A673 (cell line): ENCODE measurements at regions not wholly inside any gene's neighbourhood (a gene's known extent, or its start where the extent isn't known, plus 50 kb on each side); places are given as distances from the start of the nearest gene placed in this dataset.

ENCODE experiments used
- BruUV-seq: library from RNA; stranded (reverse); fragments of 400-500 nt; replicated peaks from 2 replicates; lab custom pipeline; 2021; lab: Mats Ljungman, UMichigan
- CTCF ChIA-PET: fragments of 300-600 bp; sonication (Branson Sonifier 250); formaldehyde crosslinking; loops from one replicate; lab custom pipeline; 2022; ENCODE audit warnings: antibody characterized with exemption; lab: Charles Lee
- POLR2A ChIA-PET: fragments of 300-600 bp; sonication (Branson Sonifier 250); formaldehyde crosslinking; loops from one replicate; lab custom pipeline; 2022; ENCODE audit warnings: antibody characterized with exemption; ENCODE audit not compliant: low non-redundant PET; lab: Charles Lee
- DNase-seq: peaks from one replicate; pipeline ENCODE4 v3.0.0-alpha.2; 2015; ENCODE audit warnings: low spot score
- H3K27ac ChIP-seq: fragments of 200-600 bp; sonication (generic); 2 replicates; pipeline ENCODE4 v1.5.1; 2016; ENCODE audit warnings: mixed run types, low read depth, mild to moderate bottlenecking, mixed read lengths, antibody characterized with exemption, low read length; ENCODE audit not compliant: poor library complexity, severe bottlenecking
- H3K27me3 ChIP-seq: fragments of 200-600 bp; sonication (generic); replicated peaks from 2 replicates; pipeline ENCODE4 v1.6.1; 2017; ENCODE audit warnings: mixed run types, low read depth, mild to moderate bottlenecking, mixed read lengths, antibody characterized with exemption, low read length; ENCODE audit not compliant: insufficient read depth, poor library complexity
- H3K36me3 ChIP-seq: fragments of 200-600 bp; sonication (generic); 2 replicates; pipeline ENCODE4 v1.6.1; 2016; ENCODE audit warnings: mixed run types, mild to moderate bottlenecking, mixed read lengths, antibody characterized with exemption, low read length; ENCODE audit not compliant: insufficient read depth, poor library complexity, severe bottlenecking
- H3K4me1 ChIP-seq: fragments of 200-600 bp; sonication (generic); 2 replicates; pipeline ENCODE4 v1.6.1; 2017; ENCODE audit warnings: mixed run types, mild to moderate bottlenecking, mixed read lengths, antibody characterized with exemption, low read length; ENCODE audit not compliant: insufficient read depth, poor library complexity, severe bottlenecking
- H3K4me3 ChIP-seq: fragments of 200-600 bp; sonication (generic); 2 replicates; pipeline ENCODE4 v1.5.1; 2016; ENCODE audit warnings: low read depth, mixed run types, mild to moderate bottlenecking, mixed read lengths, low read length; ENCODE audit not compliant: poor library complexity, severe bottlenecking
- H3K9me3 ChIP-seq: fragments of 200-600 bp; sonication (generic); 2 replicates; pipeline ENCODE4 v1.6.1; 2016; ENCODE audit warnings: mixed run types, low read depth, mild to moderate bottlenecking, mixed read lengths, antibody characterized with exemption, low read length; ENCODE audit not compliant: poor library complexity, severe bottlenecking
- CTCF ChIP-seq: fragments of 300-800, 200-600 bp; sonication (generic); conservative IDR thresholded peaks from 2 replicates; pipeline ENCODE4 v1.5.1; 2017; ENCODE audit warnings: low read depth, mild to moderate bottlenecking, antibody characterized with exemption, low read length, moderate library complexity, mixed read lengths
- EZH2 ChIP-seq: fragments of 200-600 bp; sonication (generic); IDR thresholded peaks from 2 replicates; pipeline ENCODE4 v1.6.1; 2017; ENCODE audit warnings: borderline replicate concordance, low read depth, mild to moderate bottlenecking, mixed read lengths, antibody characterized with exemption, low read length; ENCODE audit not compliant: poor library complexity, severe bottlenecking
- intact Hi-C: fragments of 100-400 bp; cut with micrococcal nuclease; formaldehyde crosslinking; loops from one replicate; pipeline ENCODE4 v1.10.0; 2022; ENCODE audit not compliant: unreplicated experiment

- no peaks in the 10 kb centered on the region for H3K27me3 ChIP-seq
- peaks cover 7% of the 10 kb centered on the region for H3K9me3 ChIP-seq
- no TSS peak for BruUV-seq
- intact Hi-C loops, result no loop called here
- CTCF ChIA-PET, result no interaction called here
- POLR2A ChIA-PET, result no interaction called here
- no peak overlapping the region for H3K27ac ChIP-seq
- no peaks in the 10 kb centered on the region for H3K4me1 ChIP-seq
- no peaks in the 10 kb centered on the region for H3K36me3 ChIP-seq
- DNase-seq, result no peak
- H3K4me3 ChIP-seq, result no peak overlapping the region
- TF ChIP-seq CTCF (no peak), EZH2 (no peak)
Observed at GRCh38 chr18:37980556-37980955, 415.0 kb upstream of the CELF4 start.

GRCh38 chr18:37975446-37975845 lies 409.8 kb upstream of the CELF4 start:
- POLR2A ChIA-PET, result no interaction called here
- CTCF ChIA-PET, result no interaction called here

GRCh38 chr18:37967261-37967660 lies 401.7 kb upstream of the CELF4 start:
- H3K36me3 ChIP-seq, result no peaks in the 10 kb centered on the region
- BruUV-seq, result no TSS peak
- no peaks in the 10 kb centered on the region for H3K27me3 ChIP-seq
- no peaks in the 10 kb centered on the region for H3K9me3 ChIP-seq
- no peak overlapping the region for H3K27ac ChIP-seq
- H3K4me1 ChIP-seq, result no peaks in the 10 kb centered on the region
- CTCF ChIA-PET, result no interaction called here
- H3K4me3 ChIP-seq, result no peak overlapping the region
- TF ChIP-seq EZH2, result no peak
- TF ChIP-seq CTCF, result no peak
- DNase-seq, result no peak
- POLR2A ChIA-PET, result no interaction called here
- intact Hi-C loops, result no loop called here

More at GRCh38 chr18:37975446-37975845, 409.8 kb upstream of the CELF4 start:
- intact Hi-C loops, result no loop called here
- no peak for DNase-seq
- Histone ChIP-seq H3K36me3 (no peaks in the 10 kb centered on the region), H3K9me3 (peaks cover 7% of the 10 kb centered on the region), H3K4me3 (no peak overlapping the region), H3K27me3 (no peaks in the 10 kb centered on the region), H3K4me1 (no peaks in the 10 kb centered on the region), H3K27ac (no peak overlapping the region)
- no peak for TF ChIP-seq CTCF
- TF ChIP-seq EZH2, result no peak
- BruUV-seq, result no TSS peak
